Neural cell (in vitro differentiated cells): ENCODE measurements at regions not wholly inside any gene's neighbourhood (a gene's known extent, or its start where the extent isn't known, plus 50 kb on each side); places are given as distances from the start of the nearest gene placed in this dataset.

Experiments used
- EZH2 ChIP-seq: fragments of 200-600, 300-800 bp; shearing (Covaris generic), sonication (generic); IDR thresholded peaks from 2 replicates; pipeline ENCODE4 v1.6.1; 2014; ENCODE audit warnings: antibody characterized with exemption, low read length, borderline replicate concordance, mild to moderate bottlenecking; ENCODE audit not compliant: insufficient read depth, poor library complexity, severe bottlenecking
- TAF1 ChIP-seq: IDR thresholded peaks from 2 replicates; pipeline ENCODE4 v1.6.1; 2012; ENCODE audit warnings: low read depth
- TF ChIP-seq, protein P1 (sequence below): fragments of 450-650 bp; IDR thresholded peaks from 2 replicates; pipeline ENCODE4 v1.5.1; 2014; ENCODE audit warnings: antibody characterized with exemption, mild to moderate bottlenecking, moderate library complexity; ENCODE audit not compliant: poor library complexity, severe bottlenecking
- TF ChIP-seq, protein P2 (sequence below): IDR thresholded peaks from 2 replicates; pipeline ENCODE4 v1.6.1; 2012; ENCODE audit warnings: borderline replicate concordance

DNA sequence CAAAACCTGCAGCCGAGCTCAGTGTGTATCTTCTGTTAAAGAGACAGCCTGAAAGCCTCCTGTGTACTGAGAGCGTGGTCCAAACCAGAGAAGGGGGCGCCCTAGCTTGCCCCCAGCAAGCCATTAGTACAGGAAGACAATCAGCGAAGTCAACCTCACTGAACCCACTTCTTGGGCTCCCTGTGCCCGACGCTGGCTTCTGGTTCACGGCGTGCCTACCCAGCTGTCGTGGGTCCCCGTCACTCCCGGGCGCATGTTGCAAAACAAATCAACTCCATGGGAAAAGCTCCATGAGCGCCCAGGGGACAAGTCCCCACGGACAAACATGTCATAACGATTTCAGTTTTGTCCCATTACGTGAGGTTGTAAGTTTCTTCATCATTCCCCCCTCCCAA, 326.9 kb downstream of the SH3GL2 start:
- TF ChIP-seq, protein P1, sequence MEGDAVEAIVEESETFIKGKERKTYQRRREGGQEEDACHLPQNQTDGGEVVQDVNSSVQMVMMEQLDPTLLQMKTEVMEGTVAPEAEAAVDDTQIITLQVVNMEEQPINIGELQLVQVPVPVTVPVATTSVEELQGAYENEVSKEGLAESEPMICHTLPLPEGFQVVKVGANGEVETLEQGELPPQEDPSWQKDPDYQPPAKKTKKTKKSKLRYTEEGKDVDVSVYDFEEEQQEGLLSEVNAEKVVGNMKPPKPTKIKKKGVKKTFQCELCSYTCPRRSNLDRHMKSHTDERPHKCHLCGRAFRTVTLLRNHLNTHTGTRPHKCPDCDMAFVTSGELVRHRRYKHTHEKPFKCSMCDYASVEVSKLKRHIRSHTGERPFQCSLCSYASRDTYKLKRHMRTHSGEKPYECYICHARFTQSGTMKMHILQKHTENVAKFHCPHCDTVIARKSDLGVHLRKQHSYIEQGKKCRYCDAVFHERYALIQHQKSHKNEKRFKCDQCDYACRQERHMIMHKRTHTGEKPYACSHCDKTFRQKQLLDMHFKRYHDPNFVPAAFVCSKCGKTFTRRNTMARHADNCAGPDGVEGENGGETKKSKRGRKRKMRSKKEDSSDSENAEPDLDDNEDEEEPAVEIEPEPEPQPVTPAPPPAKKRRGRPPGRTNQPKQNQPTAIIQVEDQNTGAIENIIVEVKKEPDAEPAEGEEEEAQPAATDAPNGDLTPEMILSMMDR = peak; percentile 16
- TF ChIP-seq TAF1 = no peak
- TF ChIP-seq, protein P2, sequence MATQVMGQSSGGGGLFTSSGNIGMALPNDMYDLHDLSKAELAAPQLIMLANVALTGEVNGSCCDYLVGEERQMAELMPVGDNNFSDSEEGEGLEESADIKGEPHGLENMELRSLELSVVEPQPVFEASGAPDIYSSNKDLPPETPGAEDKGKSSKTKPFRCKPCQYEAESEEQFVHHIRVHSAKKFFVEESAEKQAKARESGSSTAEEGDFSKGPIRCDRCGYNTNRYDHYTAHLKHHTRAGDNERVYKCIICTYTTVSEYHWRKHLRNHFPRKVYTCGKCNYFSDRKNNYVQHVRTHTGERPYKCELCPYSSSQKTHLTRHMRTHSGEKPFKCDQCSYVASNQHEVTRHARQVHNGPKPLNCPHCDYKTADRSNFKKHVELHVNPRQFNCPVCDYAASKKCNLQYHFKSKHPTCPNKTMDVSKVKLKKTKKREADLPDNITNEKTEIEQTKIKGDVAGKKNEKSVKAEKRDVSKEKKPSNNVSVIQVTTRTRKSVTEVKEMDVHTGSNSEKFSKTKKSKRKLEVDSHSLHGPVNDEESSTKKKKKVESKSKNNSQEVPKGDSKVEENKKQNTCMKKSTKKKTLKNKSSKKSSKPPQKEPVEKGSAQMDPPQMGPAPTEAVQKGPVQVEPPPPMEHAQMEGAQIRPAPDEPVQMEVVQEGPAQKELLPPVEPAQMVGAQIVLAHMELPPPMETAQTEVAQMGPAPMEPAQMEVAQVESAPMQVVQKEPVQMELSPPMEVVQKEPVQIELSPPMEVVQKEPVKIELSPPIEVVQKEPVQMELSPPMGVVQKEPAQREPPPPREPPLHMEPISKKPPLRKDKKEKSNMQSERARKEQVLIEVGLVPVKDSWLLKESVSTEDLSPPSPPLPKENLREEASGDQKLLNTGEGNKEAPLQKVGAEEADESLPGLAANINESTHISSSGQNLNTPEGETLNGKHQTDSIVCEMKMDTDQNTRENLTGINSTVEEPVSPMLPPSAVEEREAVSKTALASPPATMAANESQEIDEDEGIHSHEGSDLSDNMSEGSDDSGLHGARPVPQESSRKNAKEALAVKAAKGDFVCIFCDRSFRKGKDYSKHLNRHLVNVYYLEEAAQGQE = no peak
- TF ChIP-seq EZH2 = no peak
